ENCODE measurements at regions not wholly inside any gene's neighbourhood (a gene's known extent, or its start where the extent isn't known, plus 50 kb on each side); places are given as distances from the start of the nearest gene placed in this dataset.

GRCh38 chr20:43293068-43293786 is 103.5 kb upstream of the PTPRT start:
- H3K9me2 ChIP-seq (ENCODE audit: insufficient read depth), result no peaks in the 10 kb centered on the region
- no peaks in the 10 kb centered on the region for H3K79me2 ChIP-seq (replicated peaks; ENCODE audit: insufficient read depth)
- Mint-ChIP-seq H3K27ac (no peak overlapping the region), H3K4me3 (no peak overlapping the region), H3K27me3 (ENCODE audit: insufficient read depth, low read depth, poor library complexity) (peaks cover 5% of the 10 kb centered on the region), H3K36me3 (ENCODE audit: low read depth) (peaks cover 44% of the 10 kb centered on the region), H3K9me3 (peaks cover 97% of the 10 kb centered on the region), H3K4me1 (no peaks in the 10 kb centered on the region)
- no peaks in the 10 kb centered on the region for H3F3A ChIP-seq (replicated peaks; ENCODE audit: low read depth)
- no peak overlapping the region for H3K27ac ChIP-seq (ENCODE audit: low read depth)
- TF ChIP-seq NANOG (IDR thresholded peaks at IDR 0.05; ENCODE audit: borderline replicate concordance) (no peak), CTCF (conservative IDR thresholded peaks at IDR 0.05; ENCODE audit: low read depth in 2 of 2) (no peak), EZH2 (IDR thresholded peaks at IDR 0.05; ENCODE audit: low read depth, unreplicated experiment) (no peak), STAT1 (IDR thresholded peaks at IDR 0.05; ENCODE audit: unreplicated experiment) (no peak), CREB1 (CRISPR knock-in tag; IDR thresholded peaks at IDR 0.05; ENCODE audit: low read depth) (no peak), ZNF114 (CRISPR knock-in tag; IDR thresholded peaks at IDR 0.05) (no peak), EZH2phosphoT487 (IDR thresholded peaks at IDR 0.05; ENCODE audit: unreplicated experiment) (no peak), ZNF331 (CRISPR knock-in tag; IDR thresholded peaks at IDR 0.05; ENCODE audit: low read depth) (no peak), JUNB (IDR thresholded peaks at IDR 0.05; ENCODE audit: unreplicated experiment) (no peak), POLR2AphosphoS5 (IDR thresholded peaks at IDR 0.05; ENCODE audit: low read depth) (no peak)
- TF ChIP-seq, protein P1, sequence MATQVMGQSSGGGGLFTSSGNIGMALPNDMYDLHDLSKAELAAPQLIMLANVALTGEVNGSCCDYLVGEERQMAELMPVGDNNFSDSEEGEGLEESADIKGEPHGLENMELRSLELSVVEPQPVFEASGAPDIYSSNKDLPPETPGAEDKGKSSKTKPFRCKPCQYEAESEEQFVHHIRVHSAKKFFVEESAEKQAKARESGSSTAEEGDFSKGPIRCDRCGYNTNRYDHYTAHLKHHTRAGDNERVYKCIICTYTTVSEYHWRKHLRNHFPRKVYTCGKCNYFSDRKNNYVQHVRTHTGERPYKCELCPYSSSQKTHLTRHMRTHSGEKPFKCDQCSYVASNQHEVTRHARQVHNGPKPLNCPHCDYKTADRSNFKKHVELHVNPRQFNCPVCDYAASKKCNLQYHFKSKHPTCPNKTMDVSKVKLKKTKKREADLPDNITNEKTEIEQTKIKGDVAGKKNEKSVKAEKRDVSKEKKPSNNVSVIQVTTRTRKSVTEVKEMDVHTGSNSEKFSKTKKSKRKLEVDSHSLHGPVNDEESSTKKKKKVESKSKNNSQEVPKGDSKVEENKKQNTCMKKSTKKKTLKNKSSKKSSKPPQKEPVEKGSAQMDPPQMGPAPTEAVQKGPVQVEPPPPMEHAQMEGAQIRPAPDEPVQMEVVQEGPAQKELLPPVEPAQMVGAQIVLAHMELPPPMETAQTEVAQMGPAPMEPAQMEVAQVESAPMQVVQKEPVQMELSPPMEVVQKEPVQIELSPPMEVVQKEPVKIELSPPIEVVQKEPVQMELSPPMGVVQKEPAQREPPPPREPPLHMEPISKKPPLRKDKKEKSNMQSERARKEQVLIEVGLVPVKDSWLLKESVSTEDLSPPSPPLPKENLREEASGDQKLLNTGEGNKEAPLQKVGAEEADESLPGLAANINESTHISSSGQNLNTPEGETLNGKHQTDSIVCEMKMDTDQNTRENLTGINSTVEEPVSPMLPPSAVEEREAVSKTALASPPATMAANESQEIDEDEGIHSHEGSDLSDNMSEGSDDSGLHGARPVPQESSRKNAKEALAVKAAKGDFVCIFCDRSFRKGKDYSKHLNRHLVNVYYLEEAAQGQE (IDR thresholded peaks at IDR 0.05; ENCODE audit: unreplicated experiment), result no peak
- TF ChIP-seq, protein P2, sequence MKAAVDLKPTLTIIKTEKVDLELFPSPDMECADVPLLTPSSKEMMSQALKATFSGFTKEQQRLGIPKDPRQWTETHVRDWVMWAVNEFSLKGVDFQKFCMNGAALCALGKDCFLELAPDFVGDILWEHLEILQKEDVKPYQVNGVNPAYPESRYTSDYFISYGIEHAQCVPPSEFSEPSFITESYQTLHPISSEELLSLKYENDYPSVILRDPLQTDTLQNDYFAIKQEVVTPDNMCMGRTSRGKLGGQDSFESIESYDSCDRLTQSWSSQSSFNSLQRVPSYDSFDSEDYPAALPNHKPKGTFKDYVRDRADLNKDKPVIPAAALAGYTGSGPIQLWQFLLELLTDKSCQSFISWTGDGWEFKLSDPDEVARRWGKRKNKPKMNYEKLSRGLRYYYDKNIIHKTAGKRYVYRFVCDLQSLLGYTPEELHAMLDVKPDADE (IDR thresholded peaks at IDR 0.05), result no peak
- TF ChIP-seq, protein P3, sequence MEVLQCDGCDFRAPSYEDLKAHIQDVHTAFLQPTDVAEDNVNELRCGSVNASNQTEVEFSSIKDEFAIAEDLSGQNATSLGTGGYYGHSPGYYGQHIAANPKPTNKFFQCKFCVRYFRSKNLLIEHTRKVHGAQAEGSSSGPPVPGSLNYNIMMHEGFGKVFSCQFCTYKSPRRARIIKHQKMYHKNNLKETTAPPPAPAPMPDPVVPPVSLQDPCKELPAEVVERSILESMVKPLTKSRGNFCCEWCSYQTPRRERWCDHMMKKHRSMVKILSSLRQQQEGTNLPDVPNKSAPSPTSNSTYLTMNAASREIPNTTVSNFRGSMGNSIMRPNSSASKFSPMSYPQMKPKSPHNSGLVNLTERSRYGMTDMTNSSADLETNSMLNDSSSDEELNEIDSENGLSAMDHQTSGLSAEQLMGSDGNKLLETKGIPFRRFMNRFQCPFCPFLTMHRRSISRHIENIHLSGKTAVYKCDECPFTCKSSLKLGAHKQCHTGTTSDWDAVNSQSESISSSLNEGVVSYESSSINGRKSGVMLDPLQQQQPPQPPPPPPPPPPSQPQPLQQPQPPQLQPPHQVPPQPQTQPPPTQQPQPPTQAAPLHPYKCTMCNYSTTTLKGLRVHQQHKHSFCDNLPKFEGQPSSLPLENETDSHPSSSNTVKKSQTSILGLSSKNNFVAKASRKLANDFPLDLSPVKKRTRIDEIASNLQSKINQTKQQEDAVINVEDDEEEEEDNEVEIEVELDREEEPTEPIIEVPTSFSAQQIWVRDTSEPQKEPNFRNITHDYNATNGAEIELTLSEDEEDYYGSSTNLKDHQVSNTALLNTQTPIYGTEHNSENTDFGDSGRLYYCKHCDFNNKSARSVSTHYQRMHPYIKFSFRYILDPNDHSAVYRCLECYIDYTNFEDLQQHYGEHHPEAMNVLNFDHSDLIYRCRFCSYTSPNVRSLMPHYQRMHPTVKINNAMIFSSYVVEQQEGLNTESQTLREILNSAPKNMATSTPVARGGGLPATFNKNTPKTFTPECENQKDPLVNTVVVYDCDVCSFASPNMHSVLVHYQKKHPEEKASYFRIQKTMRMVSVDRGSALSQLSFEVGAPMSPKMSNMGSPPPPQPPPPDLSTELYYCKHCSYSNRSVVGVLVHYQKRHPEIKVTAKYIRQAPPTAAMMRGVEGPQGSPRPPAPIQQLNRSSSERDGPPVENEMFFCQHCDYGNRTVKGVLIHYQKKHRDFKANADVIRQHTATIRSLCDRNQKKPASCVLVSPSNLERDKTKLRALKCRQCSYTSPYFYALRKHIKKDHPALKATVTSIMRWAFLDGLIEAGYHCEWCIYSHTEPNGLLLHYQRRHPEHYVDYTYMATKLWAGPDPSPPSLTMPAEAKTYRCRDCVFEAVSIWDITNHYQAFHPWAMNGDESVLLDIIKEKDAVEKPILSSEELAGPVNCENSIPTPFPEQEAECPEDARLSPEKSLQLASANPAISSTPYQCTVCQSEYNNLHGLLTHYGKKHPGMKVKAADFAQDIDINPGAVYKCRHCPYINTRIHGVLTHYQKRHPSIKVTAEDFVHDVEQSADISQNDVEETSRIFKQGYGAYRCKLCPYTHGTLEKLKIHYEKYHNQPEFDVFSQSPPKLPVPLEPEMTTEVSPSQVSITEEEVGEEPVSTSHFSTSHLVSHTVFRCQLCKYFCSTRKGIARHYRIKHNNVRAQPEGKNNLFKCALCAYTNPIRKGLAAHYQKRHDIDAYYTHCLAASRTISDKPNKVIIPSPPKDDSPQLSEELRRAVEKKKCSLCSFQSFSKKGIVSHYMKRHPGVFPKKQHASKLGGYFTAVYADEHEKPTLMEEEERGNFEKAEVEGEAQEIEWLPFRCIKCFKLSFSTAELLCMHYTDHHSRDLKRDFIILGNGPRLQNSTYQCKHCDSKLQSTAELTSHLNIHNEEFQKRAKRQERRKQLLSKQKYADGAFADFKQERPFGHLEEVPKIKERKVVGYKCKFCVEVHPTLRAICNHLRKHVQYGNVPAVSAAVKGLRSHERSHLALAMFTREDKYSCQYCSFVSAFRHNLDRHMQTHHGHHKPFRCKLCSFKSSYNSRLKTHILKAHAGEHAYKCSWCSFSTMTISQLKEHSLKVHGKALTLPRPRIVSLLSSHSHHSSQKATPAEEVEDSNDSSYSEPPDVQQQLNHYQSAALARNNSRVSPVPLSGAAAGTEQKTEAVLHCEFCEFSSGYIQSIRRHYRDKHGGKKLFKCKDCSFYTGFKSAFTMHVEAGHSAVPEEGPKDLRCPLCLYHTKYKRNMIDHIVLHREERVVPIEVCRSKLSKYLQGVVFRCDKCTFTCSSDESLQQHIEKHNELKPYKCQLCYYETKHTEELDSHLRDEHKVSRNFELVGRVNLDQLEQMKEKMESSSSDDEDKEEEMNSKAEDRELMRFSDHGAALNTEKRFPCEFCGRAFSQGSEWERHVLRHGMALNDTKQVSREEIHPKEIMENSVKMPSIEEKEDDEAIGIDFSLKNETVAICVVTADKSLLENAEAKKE (CRISPR knock-in tag; IDR thresholded peaks at IDR 0.05), result no peak
- no peak for ATAC-seq
- H3K27me3 ChIP-seq (ENCODE audit: insufficient read depth), result no peaks in the 10 kb centered on the region
- no peaks in the 10 kb centered on the region for H4K20me1 ChIP-seq (replicated peaks; ENCODE audit: insufficient read depth)
- no peaks in the 10 kb centered on the region for H3K4me1 ChIP-seq (ENCODE audit: insufficient read depth)
- no peak for DNase-seq (ENCODE audit: low spot score)
- no peak overlapping the region for H2AFZ ChIP-seq
- H3K36me3 ChIP-seq (ENCODE audit: insufficient read depth), result no peaks in the 10 kb centered on the region; the same call in 1 of the 2 replicates
- no peak overlapping the region for H3K4me2 ChIP-seq
- H3K4me3 ChIP-seq, result no peak overlapping the region

Data from GM23338 (cell line).